Activated effector memory CD4-positive, alpha-beta T cell treated with anti-CD3 and anti-CD28 coated beads, Interleukin-2, amount 50 U/mL, for 16 hours (primary cell): ENCODE measurements at regions not wholly inside any gene's neighbourhood (a gene's known extent, or its start where the extent isn't known, plus 50 kb on each side); places are given as distances from the start of the nearest gene placed in this dataset.

Experiments used
- DNase-seq: peaks from one replicate; pipeline ENCODE4 v3.0.0-alpha.2; 2020

DNA sequence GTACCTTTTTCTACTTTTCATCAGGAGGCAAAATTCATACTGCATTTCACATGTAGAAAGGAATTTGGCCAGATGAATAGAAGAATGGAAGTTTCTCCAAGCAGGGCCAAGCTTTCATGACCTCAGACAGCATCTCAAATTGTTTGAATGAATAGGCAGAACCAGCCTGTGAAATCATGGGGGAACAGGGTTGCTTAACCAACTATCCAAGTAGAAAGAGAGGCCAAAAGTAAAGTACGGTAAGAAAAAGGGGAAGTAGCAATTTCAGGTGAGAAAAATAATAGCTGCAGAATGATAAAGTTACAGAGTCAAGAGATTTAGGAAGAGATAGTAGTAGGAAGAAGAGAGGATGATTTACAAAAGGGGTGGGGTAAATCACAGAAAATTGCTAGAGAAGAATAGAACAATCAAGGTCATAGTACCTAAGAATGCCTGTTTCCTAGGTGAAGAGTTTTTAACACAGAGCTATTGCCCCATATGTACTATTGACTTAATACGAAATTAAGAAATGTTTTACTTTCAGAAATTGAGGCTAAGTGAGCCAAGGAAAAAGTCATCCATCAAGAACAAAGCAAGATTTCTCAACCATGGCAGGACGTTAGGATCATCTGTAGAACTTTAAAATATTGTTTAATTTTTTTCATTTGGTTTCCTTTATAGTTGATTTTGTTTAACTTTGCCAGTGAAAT is 177.1 kb upstream of the TET2 start:
- no peak for DNase-seq

GRCh38 chr4:104971462-104971861 is 175.2 kb upstream of the TET2 start:
- DNase-seq = no peak

DNA sequence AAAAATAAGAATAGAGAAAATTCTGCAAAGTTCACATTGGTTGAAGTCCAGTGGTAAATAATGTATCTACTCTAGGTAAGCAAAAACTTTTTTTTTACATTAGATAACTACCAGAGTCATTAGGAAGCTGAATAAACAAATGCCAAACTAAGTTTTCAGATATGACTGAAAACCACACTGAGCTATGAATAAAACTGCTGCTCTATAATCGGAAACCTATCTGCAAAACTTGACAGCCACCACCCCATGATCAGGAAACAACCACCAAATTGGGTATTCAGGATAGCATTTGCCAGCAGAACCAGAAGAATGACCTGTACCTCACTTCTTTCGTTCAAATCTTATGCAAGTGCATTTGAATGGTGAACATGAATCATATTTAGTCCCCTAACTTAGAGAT is 173.0 kb upstream of the TET2 start:
- DNase-seq = no peak

DNA sequence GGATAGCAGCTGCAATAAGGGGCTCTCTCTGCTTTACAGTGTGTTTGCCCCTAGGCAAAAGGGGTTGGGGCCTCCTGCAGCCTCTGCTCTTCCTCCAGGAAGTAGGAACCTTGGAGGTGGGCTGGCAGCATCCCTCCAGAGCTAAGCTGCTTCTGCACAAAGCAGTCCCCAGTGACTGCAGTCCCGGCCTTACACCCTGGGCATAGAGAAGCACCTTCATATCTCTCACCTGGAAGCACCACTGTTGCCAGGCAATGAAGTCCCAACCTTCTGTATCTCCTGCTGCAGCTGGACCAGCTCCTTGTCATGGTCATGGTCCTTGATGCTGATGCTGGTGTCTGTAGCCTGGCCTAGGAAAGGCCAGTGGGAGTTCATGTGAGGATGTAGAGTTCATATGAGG is 171.1 kb upstream of the TET2 start:
- DNase-seq = no peak

DNA sequence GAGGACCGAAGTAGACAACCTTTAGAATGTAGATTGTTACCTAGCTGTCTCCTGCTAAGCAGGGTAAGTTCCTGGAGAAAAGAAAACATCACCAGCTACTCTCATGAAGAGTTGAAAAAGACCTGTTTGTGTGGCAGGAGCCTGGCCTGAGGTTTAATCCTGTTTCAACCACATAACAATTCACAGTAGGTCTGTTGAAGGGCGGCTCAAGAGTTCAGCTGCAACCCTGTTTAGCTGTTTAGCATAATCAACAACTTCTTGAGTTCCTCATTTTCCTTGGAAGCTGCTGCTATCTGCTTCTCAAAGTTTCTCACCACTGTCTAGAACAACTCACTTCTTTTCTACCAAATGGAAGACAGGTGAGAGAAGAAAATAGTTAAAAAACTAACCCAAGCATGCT is 170.4 kb upstream of the TET2 start:
- no peak for DNase-seq

- DNase-seq = no peak
Observed at GRCh38 chr4:104979083-104979760, 167.5 kb upstream of the TET2 start.

DNA sequence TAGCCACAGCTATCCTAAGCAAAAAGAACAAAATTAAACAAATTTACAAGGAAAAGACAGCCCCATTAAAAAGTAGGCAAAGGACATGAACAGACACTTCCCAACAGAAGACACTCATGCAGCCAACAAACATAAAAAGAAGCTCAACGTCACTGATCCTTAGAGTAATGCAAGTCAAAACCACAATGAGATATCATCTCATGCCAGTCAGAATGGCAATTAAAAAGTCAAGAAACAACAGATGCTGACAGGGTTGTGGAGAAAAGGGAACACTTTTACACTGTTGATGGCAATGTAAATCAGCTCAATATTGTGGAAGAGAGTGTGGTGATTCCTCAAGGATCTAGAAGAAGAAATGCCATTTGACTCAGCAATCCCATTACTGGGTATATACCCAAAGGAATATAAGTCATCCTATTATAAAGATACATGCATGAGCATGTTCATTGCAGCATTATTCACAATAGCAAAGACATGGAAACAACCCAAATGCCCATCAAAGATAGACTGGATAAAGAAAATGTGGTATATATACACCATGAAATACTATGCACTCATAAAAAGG is 163.0 kb upstream of the TET2 start:
- DNase-seq = no peak

- no peak for DNase-seq
Observed at GRCh38 chr4:104986306-104986705, 160.4 kb upstream of the TET2 start.

DNA sequence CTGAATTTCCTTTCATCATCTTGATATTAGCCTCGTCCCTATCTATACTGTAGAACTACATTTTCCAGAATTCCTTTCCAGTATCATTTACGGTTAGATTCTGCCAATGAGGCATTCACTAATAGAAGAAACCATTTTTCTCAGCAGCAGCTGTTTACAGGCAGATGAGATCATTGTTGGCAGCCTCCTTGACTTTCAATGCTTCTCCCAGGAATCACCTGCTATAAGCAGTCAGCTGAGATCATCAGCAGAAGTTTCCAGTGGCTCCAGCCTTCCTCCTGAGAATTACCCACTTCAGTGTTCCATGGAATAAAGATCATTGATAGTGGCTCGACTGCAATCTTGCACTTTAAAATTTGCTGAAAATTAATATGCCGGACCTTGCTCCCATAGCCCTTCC is 157.3 kb upstream of the TET2 start:
- no peak for DNase-seq

- DNase-seq = no peak
Observed at GRCh38 chr4:105002278-105002677, 144.4 kb upstream of the TET2 start.

DNA sequence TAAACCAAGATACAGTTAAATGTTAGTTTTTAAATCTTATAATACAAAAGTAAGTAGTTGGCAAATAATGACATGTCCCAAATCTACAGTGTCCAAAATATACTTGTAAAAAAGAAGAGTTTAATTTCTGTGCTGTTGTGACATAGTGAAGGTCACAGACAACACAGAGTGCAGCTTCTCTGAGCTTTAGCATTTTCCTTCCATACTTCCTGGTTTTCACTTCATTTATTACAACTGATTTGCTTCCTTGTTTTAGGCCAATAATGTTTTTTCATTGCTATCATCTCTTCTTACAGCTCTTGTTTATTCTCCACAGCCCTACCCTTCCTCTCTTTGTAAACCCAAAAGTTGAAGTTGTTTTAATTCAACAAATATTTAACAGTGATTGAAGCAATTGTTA is 132.4 kb upstream of the TET2 start:
- no peak for DNase-seq

DNA sequence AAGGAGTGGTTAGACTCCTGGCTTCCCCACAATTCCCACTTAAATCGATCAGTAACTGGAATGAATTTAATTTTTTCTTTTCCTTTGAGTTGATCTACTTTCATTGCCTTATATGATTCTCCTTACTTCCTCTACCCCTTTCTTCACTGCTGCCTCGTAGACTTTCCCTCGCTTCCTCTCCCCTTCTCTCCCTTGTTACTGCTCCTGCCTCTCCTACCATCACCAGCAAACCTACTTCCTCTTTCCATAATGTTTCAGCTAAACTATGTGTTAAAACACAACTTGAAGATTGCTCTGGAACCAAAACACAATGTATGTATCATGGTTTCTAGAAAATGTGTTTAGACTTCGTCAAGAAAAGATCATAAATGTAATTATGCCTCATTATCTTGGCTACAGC is 132.0 kb upstream of the TET2 start:
- no peak for DNase-seq

DNA sequence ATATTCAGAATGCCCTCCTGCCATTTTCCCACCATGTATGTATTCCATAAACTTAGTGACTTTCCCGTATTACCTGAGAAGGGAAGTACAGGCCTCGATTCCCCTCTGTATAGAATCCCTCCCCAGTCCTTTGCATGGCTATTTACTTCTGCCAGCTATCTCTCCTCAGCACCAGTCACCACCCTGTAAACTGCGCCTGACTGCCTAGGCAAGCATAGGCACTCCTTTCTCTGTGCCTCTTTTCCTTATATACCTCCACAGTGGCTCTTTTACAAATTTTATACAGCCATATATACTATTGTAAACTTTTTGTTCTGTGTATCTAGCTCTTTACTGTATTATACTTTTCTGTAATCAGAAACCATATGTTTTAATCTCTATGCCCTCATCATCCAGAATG is 130.9 kb upstream of the TET2 start:
- no peak for DNase-seq

- no peak for DNase-seq
Observed at GRCh38 chr4:105022811-105023667, 123.6 kb upstream of the TET2 start.

DNA sequence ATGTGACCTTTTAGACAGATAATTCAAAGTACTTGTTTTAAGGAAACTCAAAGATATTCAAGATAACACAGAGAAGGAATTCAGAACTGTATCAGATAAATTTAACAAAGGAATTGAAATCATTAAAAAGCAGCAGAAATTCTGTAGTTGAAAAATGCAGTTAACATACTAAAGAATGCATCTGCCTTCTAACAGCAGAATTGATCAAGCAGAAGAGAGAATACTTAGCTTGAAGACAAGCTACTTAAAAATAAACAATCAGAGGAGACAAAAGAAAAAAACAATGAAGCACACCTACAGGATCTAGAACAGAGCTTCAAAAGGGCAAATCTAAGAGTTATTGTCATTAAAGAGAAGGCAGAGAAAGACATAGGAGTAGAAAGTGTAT is 123.0 kb upstream of the TET2 start:
- DNase-seq = no peak

DNA sequence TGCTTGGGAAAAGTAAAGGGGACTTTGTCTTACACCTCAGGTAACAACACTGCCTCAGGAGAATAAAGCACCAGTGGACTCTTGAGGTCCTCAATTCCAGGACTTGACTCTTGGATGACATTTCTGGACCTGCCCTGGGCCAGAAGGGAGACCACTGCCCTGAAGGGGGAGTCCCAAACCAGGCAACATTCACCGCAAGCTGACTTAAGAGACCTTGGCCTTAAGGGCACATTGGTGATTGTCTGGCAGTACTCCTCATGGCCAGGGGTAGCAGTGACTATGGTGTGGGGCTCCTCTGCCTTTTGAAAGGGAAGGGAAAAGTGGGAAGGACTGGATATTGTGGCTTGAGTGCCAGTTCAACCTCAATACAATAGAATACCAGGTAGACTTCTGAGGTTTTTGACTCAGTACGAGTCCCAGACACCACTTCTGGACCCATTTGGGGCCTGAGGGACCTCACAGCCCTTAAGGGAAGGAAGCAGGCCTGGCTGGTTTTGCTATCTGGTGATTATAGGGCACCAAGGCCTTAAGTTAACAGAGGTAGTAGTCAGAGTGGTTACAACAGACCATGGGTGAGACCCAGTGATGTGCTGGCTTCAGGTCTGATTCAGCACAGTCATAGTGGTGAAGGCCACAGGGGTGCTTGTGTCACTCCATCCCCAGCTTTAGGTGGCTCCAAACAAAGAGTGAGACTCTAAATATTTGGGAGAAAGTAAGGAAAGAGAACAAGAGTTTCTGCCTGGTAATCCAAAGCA is 121.2 kb upstream of the TET2 start:
- no peak for DNase-seq

DNA sequence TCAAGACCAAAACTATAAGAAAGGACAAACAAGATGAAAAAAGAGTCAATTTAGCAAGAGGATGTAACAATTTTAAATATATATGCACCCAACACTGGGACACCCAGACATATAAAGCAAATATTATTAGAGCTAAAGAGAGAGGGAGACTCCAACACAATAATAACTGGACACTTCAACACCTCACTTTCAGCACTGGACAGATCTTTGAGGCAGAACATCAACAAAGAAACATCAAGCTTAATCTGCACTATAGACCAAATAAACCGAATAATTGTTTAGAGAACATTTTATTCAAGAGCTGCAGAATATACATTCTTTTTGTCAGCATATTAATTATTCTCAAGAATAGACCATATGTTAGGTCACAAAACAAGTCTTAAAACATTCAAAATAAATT is 109.7 kb upstream of the TET2 start:
- no peak for DNase-seq

DNA sequence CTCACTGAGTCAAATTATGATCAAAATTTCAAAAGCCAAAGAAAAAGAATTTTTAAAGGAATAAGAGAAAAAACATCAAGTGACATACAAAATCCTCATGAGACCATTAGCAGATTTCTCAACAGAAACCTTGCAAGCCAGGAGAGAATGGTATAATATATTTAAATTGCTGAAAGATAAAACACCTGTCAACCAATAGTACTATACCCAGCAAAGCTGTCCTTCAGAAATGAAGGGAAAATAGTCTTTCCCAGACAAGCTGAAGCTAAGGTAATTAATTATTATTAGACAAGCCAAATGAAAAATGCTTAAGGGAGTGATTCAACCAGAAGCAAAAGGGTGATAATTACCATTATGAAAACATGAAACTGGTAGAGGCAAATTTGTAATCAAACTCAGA is 104.2 kb upstream of the TET2 start:
- DNase-seq = no peak

DNA sequence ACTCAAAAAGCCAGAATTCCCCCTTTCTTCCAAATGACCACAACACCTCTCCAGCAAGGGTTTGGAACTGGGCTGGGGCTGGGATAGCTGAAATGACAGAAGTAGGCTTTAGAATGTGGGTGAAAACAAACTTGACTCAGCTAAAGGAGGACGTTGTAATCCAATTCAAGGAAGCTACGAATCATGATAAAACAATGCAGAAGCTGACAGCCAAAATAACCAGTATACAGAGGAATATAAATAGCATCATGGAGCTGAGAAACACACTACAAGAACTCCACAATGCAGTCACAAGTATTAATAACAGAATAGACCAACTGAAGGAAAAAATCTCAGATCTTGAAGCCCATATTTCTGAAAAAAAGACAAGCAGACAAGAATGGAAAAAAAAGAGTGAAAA is 95.8 kb upstream of the TET2 start:
- no peak for DNase-seq

DNA sequence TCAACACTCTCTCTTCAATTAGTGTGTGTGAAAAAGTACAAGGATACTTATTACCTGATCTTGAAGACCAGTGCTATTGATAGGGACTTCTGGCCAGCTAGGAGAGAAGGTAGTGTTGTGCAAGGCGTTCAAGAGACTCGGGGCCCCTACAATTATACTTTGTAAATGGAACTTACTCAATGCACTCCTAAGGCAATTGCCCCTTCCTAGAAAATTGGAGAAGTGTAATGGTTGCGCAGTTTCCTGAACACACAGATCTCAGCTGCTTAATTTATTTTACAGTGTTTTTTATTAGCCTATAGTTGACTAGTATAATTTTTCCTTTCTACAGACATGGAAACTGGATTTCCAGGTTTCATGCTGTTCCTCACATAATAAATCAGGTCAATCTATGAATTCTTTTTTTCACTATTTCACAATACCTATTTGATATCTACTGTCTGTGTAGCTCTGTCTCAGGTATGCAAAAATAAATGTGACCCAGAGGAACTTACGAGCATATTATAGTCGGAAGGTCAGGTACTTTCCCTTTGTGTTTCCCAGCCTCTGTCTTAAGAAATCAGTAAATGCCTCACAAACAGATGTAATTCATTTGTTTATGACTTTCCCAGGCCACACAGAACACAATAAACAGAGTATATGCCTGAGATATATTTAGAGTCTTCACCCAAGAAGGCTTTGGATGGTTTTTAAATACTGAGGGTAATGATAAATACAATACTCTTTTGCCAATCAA is 89.1 kb upstream of the TET2 start:
- no peak for DNase-seq

DNA sequence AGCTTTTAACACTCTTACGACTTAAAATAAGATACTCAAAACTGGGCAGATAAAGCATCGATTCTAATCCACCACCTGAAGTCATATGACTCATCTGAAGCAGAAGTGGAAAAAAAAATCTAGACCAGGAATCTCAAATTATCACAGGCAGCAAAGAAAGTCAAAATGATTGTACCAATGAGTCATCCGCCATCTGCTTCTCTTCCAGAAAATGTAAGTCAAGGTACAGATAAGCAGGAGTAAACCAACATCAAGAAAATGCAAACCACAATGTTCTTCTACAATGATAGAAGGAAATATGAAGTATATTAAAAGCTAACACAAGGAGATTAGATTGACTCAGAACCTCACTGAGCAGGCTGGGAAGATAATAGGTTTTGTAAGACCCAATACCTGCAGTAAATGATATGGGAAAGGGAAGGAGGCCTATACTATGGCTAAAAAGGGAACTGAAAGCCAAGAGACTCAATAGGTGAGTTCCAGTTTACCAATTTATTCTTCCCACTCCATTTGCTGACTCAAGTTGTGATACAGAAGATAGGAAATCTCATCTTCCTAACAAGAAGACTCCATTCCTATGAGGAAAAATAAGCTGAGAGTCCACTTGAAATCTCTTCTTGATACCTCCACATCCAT is 88.4 kb upstream of the TET2 start:
- DNase-seq = no peak

GRCh38 chr4:105059337-105059736 is 87.3 kb upstream of the TET2 start:
- no peak for DNase-seq
